Memory B cell (primary cell): ENCODE measurements at regions not wholly inside any gene's neighbourhood (a gene's known extent, or its start where the extent isn't known, plus 50 kb on each side); places are given as distances from the start of the nearest gene placed in this dataset.

Experiments used
- ATAC-seq: fragments of 150-1000 bp; cut with Tn5 transposase; 2 replicates; pipeline ENCODE4 v1.10.0; 2021; ENCODE audit warnings: low read depth, mild to moderate bottlenecking, moderate library complexity
- DNase-seq, 2 donors: peaks; one replicate each; pipeline ENCODE4 v3.0.0; 2022; ENCODE audit warnings: low spot score in 2 of 2
- H3K27ac Mint-ChIP-seq: one replicate; pipeline ENCODE4 v1.8.0; 2022; ENCODE audit warnings: mild to moderate bottlenecking, moderate library complexity, mixed read lengths
- H3K27me3 Mint-ChIP-seq: one replicate; pipeline ENCODE4 v1.8.0; 2022; ENCODE audit warnings: mixed read lengths
- H3K36me3 Mint-ChIP-seq: one replicate; pipeline ENCODE4 v1.8.0; 2022; ENCODE audit warnings: mild to moderate bottlenecking, mixed read lengths
- H3K4me1 Mint-ChIP-seq: one replicate; pipeline ENCODE4 v1.8.0; 2022; ENCODE audit warnings: mixed read lengths
- H3K4me3 Mint-ChIP-seq: one replicate; pipeline ENCODE4 v1.8.0; 2022; ENCODE audit warnings: mild to moderate bottlenecking, moderate library complexity, mixed read lengths
- H3K9me3 Mint-ChIP-seq: one replicate; pipeline ENCODE4 v1.8.0; 2022; ENCODE audit warnings: mixed read lengths

DNA sequence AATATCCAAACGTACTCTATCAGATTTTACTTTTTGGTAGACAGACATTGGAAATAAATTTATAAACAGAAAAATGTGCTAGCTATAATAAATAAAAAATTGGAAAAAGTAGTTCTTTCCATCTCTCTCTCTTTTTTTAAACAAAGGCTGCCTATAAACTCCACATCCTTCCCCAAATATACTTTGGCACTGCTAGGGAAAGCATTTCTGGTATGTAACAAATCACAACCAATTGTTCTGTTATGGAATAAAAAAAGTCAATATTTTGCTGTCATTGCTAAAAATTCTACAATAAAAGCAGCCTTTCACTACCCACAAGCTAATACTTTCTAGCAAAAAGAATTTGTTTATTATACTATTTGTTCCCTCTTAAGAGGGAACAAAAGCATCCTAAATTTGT lies 169.2 kb upstream of the TARS1 start:
- Mint-ChIP-seq H3K27me3 (no peaks in the 10 kb centered on the region), H3K9me3 (no peaks in the 10 kb centered on the region), H3K4me3 (no peak overlapping the region), H3K36me3 (no peaks in the 10 kb centered on the region), H3K27ac (no peak overlapping the region), H3K4me1 (no peaks in the 10 kb centered on the region)
- DNase-seq (no peak), ATAC-seq (no peak)

GRCh38 chr5:33272288-33272687 lies 168.5 kb upstream of the TARS1 start:
- no peak overlapping the region for H3K4me3 Mint-ChIP-seq
- no peaks in the 10 kb centered on the region for H3K4me1 Mint-ChIP-seq
- H3K27me3 Mint-ChIP-seq: no peaks in the 10 kb centered on the region
- no peak overlapping the region for H3K27ac Mint-ChIP-seq
- no peaks in the 10 kb centered on the region for H3K9me3 Mint-ChIP-seq
- no peak for ATAC-seq
- H3K36me3 Mint-ChIP-seq: no peaks in the 10 kb centered on the region
- DNase-seq: no peak

GRCh38 chr5:33273985-33274384 lies 166.8 kb upstream of the TARS1 start:
- Mint-ChIP-seq H3K4me1 (no peaks in the 10 kb centered on the region), H3K27ac (no peak overlapping the region), H3K4me3 (no peak overlapping the region), H3K36me3 (no peaks in the 10 kb centered on the region), H3K27me3 (no peaks in the 10 kb centered on the region), H3K9me3 (no peaks in the 10 kb centered on the region)
- ATAC-seq (no peak), DNase-seq (no peak)

DNA sequence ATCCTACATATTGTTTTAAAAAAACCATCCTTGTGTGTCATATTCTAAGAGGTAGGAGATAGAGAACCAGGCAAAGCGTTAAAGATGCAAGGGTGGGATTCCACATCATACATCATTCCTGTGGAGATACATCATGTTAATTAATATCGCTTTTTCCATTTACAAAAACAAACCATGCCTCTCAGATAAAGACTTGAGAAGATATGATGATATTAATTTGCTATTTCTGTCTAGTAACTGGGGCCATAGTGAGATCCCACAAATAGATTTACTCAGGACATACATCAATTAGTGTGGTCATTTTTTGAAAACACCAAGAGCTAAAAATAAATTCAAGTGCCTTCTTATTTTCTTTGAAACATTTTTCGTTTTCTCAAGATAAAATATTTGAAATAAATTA lies 165.4 kb upstream of the TARS1 start:
- Mint-ChIP-seq H3K27ac (no peak overlapping the region), H3K36me3 (no peaks in the 10 kb centered on the region), H3K27me3 (no peaks in the 10 kb centered on the region), H3K4me1 (no peaks in the 10 kb centered on the region), H3K4me3 (no peak overlapping the region), H3K9me3 (no peaks in the 10 kb centered on the region)
- no peak for DNase-seq
- ATAC-seq: no peak

DNA sequence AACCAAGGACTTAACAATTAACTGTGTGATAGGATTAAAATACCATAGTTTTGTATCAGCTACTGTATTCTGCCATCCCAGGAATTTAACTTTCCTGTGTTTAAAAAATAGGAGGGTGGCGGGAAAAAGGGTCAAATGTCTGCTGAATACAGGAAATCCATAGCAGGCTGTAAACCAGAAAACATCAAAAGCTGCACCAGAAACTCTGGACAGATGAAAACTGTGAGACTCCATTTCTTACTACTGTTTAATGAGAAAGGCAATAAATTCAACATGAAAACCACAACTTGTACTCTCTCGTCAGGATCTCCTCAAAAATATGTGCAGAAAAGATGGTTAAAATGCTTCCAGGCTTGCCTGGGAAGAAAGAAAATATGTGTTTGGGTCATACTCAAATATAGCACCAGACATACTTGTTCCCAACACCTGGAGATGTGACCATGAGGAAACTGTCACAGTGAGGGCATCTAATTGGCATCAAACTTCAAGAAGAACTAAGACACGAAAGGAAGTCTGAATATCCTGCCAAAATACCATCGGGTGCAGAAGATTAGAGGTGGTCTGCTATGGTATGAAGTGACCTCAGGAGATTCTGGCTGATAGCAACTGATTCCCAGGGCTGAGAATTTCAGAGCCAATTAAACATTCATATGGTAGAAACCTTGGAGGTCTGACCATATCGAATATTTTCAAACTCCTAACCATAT lies 164.7 kb upstream of the TARS1 start:
- Mint-ChIP-seq H3K4me3 (no peak overlapping the region), H3K9me3 (no peaks in the 10 kb centered on the region), H3K27me3 (no peaks in the 10 kb centered on the region), H3K4me1 (no peaks in the 10 kb centered on the region), H3K27ac (no peak overlapping the region), H3K36me3 (no peaks in the 10 kb centered on the region)
- ATAC-seq (no peak), DNase-seq (no peak)

DNA sequence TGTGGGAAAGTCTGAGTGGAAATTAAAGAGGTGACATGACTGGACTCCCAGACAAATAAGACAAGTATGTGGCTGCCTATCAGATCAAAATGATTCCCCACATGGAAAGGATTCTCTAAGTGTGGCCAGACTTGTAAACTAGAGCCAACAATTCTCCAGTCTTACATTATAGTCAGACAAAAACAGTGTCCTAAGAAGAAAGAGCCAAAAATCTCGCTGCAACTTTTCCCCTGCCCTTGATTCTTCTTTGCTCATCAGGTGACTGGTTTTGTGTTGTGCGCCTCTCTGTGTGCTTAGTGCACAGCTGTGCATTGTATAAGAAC lies 164.2 kb upstream of the TARS1 start:
- no peaks in the 10 kb centered on the region for H3K27me3 Mint-ChIP-seq
- H3K36me3 Mint-ChIP-seq: no peaks in the 10 kb centered on the region
- no peaks in the 10 kb centered on the region for H3K4me1 Mint-ChIP-seq
- no peak overlapping the region for H3K27ac Mint-ChIP-seq
- no peaks in the 10 kb centered on the region for H3K9me3 Mint-ChIP-seq
- no peak for DNase-seq
- no peak overlapping the region for H3K4me3 Mint-ChIP-seq
- no peak for ATAC-seq

GRCh38 chr5:33277061-33277650 lies 163.6 kb upstream of the TARS1 start:
- H3K27me3 Mint-ChIP-seq: no peaks in the 10 kb centered on the region
- H3K36me3 Mint-ChIP-seq: no peaks in the 10 kb centered on the region
- no peak for ATAC-seq
- no peaks in the 10 kb centered on the region for H3K4me1 Mint-ChIP-seq
- no peak overlapping the region for H3K27ac Mint-ChIP-seq
- no peak overlapping the region for H3K4me3 Mint-ChIP-seq
- DNase-seq: no peak
- H3K9me3 Mint-ChIP-seq: no peaks in the 10 kb centered on the region

- ATAC-seq (no peak), DNase-seq (no peak)
- H3K27me3 Mint-ChIP-seq: no peaks in the 10 kb centered on the region
- H3K4me1 Mint-ChIP-seq: no peaks in the 10 kb centered on the region
- H3K4me3 Mint-ChIP-seq: no peak overlapping the region
- H3K36me3 Mint-ChIP-seq: no peaks in the 10 kb centered on the region
- no peaks in the 10 kb centered on the region for H3K9me3 Mint-ChIP-seq
- no peak overlapping the region for H3K27ac Mint-ChIP-seq
These were observed 159.3 kb upstream of the TARS1 start for GRCh38 chr5:33281431-33281843.

GRCh38 chr5:33282157-33282556 lies 158.6 kb upstream of the TARS1 start:
- no peaks in the 10 kb centered on the region for H3K9me3 Mint-ChIP-seq
- H3K27ac Mint-ChIP-seq: no peak overlapping the region
- no peaks in the 10 kb centered on the region for H3K27me3 Mint-ChIP-seq
- no peak overlapping the region for H3K4me3 Mint-ChIP-seq
- H3K36me3 Mint-ChIP-seq: no peaks in the 10 kb centered on the region
- H3K4me1 Mint-ChIP-seq: no peaks in the 10 kb centered on the region
- ATAC-seq (no peak), DNase-seq (no peak)

DNA sequence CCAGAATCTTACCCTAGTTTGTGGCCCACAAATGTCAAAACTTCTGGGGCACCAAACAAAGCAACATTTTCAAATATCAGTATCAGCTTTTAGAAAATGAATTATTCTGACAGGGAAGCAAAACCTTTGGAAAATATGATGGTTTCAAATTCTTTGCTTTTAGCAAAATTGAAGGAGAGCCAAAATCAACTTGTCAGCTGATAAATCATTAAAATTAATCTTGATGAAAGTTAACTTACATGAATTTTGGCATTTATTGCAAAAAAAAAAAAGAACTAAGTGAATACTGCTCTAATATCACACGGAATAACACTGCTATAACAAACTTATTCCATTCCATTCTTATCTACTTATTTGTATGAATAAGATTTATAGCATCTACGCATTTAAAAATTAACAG lies 158.1 kb upstream of the TARS1 start:
- no peak overlapping the region for H3K4me3 Mint-ChIP-seq
- no peak for ATAC-seq
- H3K27ac Mint-ChIP-seq: no peak overlapping the region

DNA sequence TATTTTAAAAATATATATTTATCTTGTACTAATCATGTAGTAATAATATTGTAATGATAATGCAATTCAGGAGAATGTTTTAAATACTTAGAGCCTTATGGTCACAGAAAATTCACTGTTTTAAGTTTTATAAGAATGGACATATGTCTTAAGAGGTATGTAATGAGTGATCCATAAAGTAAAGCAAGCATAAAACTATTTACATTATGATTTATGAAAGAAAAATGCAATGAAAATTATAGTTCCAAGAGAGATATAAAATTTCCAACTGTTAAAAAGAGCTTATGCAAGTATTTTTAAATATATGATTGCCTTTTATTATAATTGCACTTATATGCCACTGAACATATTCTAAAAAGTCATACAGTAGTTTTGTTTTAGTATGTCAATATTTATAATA lies 157.5 kb upstream of the TARS1 start:
- no peak for ATAC-seq
- no peak for DNase-seq
- H3K4me3 Mint-ChIP-seq: no peak overlapping the region

More for the DNA sequence above, 158.1 kb upstream of the TARS1 start:
- DNase-seq: no peak
- H3K36me3 Mint-ChIP-seq: no peaks in the 10 kb centered on the region
- H3K9me3 Mint-ChIP-seq: no peaks in the 10 kb centered on the region
- H3K27me3 Mint-ChIP-seq: no peaks in the 10 kb centered on the region
- no peaks in the 10 kb centered on the region for H3K4me1 Mint-ChIP-seq

GRCh38 chr5:33284681-33285080 lies 156.1 kb upstream of the TARS1 start:
- no peak overlapping the region for H3K4me3 Mint-ChIP-seq
- no peaks in the 10 kb centered on the region for H3K9me3 Mint-ChIP-seq
- ATAC-seq (no peak), DNase-seq (no peak)
- H3K4me1 Mint-ChIP-seq: no peaks in the 10 kb centered on the region
- no peak overlapping the region for H3K27ac Mint-ChIP-seq
- no peaks in the 10 kb centered on the region for H3K36me3 Mint-ChIP-seq
- no peaks in the 10 kb centered on the region for H3K27me3 Mint-ChIP-seq

More for the DNA sequence above, 157.5 kb upstream of the TARS1 start:
- Mint-ChIP-seq H3K36me3 (no peaks in the 10 kb centered on the region), H3K27ac (no peak overlapping the region), H3K9me3 (no peaks in the 10 kb centered on the region), H3K4me1 (no peaks in the 10 kb centered on the region), H3K27me3 (no peaks in the 10 kb centered on the region)

DNA sequence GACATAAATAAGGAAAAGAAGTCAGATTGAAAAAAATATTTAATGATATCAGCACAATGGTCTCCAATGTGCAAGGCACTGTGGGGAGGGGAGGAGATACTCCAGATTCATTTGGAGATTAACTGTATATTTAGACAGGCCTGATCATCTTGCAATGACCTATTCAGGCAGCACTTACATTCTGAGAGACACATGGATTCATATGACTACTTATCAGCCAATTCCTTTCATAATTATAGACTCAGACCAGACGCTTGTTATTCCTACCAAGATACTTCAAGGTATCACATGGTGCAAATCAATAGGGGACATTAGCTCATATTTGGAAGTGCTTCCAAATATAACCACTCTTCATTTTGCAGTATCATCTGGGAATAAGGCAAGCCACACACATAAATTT lies 153.5 kb upstream of the TARS1 start:
- Mint-ChIP-seq H3K4me3 (no peak overlapping the region), H3K27me3 (no peaks in the 10 kb centered on the region), H3K36me3 (no peaks in the 10 kb centered on the region), H3K9me3 (peaks cover 5% of the 10 kb centered on the region), H3K4me1 (no peaks in the 10 kb centered on the region), H3K27ac (no peak overlapping the region)
- DNase-seq (no peak), ATAC-seq (no peak)

GRCh38 chr5:33291216-33292000 lies 149.4 kb upstream of the TARS1 start:
- Mint-ChIP-seq H3K4me3 (no peak overlapping the region), H3K27ac (no peak overlapping the region), H3K9me3 (peaks cover 5% of the 10 kb centered on the region), H3K27me3 (peaks cover 2% of the 10 kb centered on the region), H3K4me1 (no peaks in the 10 kb centered on the region), H3K36me3 (no peaks in the 10 kb centered on the region)
- DNase-seq (no peak), ATAC-seq (no peak)
